ENCODE measurements at regions not wholly inside any gene's neighbourhood (a gene's known extent, or its start where the extent isn't known, plus 50 kb on each side); places are given as distances from the start of the nearest gene placed in this dataset.
"Not testable (repeated sequence)": the region's sequence is repeated elsewhere in the genome, so short reads cannot be mapped to it uniquely, and the experiment has no call there.

DNA sequence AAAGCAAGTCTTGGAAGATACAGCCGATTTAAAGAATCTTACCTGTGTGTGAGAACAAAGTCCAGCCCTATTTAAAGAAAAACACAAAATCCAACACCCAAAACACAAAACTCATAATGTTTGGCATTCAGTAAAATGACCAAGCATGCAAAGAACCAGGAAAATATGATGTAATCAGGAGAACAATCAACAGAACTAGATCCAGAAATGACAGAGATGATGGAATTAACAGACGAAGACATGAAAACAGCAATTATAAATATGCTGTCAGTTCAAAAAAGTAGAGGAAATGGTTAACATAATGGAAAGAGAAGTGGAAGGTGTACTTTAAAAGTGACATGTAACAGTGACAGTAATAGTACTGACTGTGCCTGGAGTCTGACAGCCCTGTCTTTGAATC lies 56.1 kb upstream of the ERV3-1 start:
- 62 to 68% methylated on average over 2 of the region's 2 CpGs for WGBS, 2 donors
- intact Hi-C loops (cut with DNase I; ENCODE audit: low total_unique reads); DNase-seq (ENCODE audit: low spot score in 2 of 2): not testable (repeated sequence)

DNA sequence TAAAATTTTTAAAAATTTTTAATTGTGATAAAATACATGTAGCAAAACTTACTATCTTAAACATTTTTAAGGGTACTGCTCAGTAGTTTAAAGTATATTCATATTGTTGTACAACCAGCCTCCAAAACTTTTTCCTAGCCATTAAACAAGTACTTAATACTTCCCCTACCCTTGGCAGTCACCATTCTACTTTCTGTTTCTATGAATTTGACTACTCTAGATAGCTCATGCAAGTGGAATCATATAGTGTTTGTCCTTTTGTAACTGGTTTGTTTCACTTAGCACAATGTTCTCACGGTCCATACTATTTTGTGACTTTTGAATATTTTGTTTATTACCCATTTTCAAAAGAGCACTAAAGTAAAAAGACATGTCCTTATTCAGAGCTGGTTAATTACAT lies 52.8 kb upstream of the ERV3-1 start:
- H3K4me3 ChIP-seq (ENCODE audit: low read depth, poor library complexity, severe bottlenecking); intact Hi-C loops (cut with DNase I; ENCODE audit: low total_unique reads); DNase-seq (ENCODE audit: low spot score in 2 of 2): not testable (repeated sequence)
- 95 to 97% methylated on average over 1 of the region's 1 CpG for WGBS, 2 donors

More for the DNA sequence above, 56.1 kb upstream of the ERV3-1 start:
- H3K4me3 ChIP-seq (ENCODE audit: low read depth, poor library complexity, severe bottlenecking), result not testable (repeated sequence)

Data from lower leg skin (tissue), 3 donors.